GM12878 (cell line): ENCODE measurements at regions not wholly inside any gene's neighbourhood (a gene's known extent, or its start where the extent isn't known, plus 50 kb on each side); places are given as distances from the start of the nearest gene placed in this dataset.

Source experiments
- ATAC-seq: fragments of 200-7000 bp; cut with Tn5 transposase; 3 replicates; pipeline ENCODE4 v1.9.1; 2020; ENCODE audit warnings: mild to moderate bottlenecking, moderate library complexity
- BruUV-seq: library from RNA; stranded (reverse); fragments of 400-500 nt; replicated peaks from 2 replicates; lab custom pipeline; 2021; lab: Mats Ljungman, UMichigan
- CTCF ChIA-PET: fragments of 300-600 bp; sonication (Branson Sonifier 250); formaldehyde crosslinking; extraction: SDS; loops from one replicate; lab custom pipeline; 2021; ENCODE audit warnings: inconsistent platforms; lab: Yijun Ruan, JAX
- POLR2A ChIA-PET: fragments of 350-600 bp; formaldehyde crosslinking; extraction: SDS; loops from one replicate; lab custom pipeline; 2021; ENCODE audit warnings: inconsistent platforms; lab: Charles Lee
- RAD21 ChIA-PET: fragments of 300-600 bp; sonication (Branson Sonifier 250); formaldehyde crosslinking; loops from one replicate; lab custom pipeline; 2023; ENCODE audit warnings: antibody characterized with exemption; ENCODE audit not compliant: unreplicated experiment; lab: Charles Lee
- SMC1A ChIA-PET: fragments of 300-600 bp; sonication (Branson Sonifier 250); formaldehyde crosslinking; loops from one replicate; lab custom pipeline; 2023; ENCODE audit not compliant: unreplicated experiment, uncharacterized antibody; lab: Charles Lee
- DNase-seq: peaks from one replicate; pipeline ENCODE4 v3.0.0-alpha.2; 2011; ENCODE audit warnings: low read depth, low spot score
- FAIRE-seq: peaks from 3 replicates; lab custom pipeline; 2011; peaks lifted over from hg19 to GRCh38; lab: Jason Lieb, UNC
- H2AFZ ChIP-seq: 2 replicates; pipeline ENCODE4 v1.6.0; 2011; ENCODE audit warnings: low read depth, low read length, control low read depth; ENCODE audit not compliant: control insufficient read depth
- H3K27ac ChIP-seq: 2 replicates; pipeline ENCODE4 v1.5.1; 2011; ENCODE audit warnings: control low read depth; ENCODE audit not compliant: control insufficient read depth, insufficient read depth
- H3K27me3 ChIP-seq, 2 experiments: replicated peaks in 1 of 2; 2 replicates each; pipeline versions ENCODE4 v1.6.0 to v1.6.1; 2011; ENCODE audit warnings: low read length in 1 of 2; ENCODE audit not compliant: control insufficient read depth in 2 of 2, insufficient read depth in 2 of 2
- H3K36me3 ChIP-seq, 2 experiments: 2 replicates each; pipeline ENCODE4 v1.5.1; 2011; ENCODE audit warnings: low read length in 1 of 2; ENCODE audit not compliant: control insufficient read depth in 2 of 2, insufficient read depth in 2 of 2
- H3K4me1 ChIP-seq: 2 replicates; pipeline ENCODE4 v1.6.1; 2011; ENCODE audit warnings: mild to moderate bottlenecking, low read length, moderate library complexity, mixed read lengths; ENCODE audit not compliant: control insufficient read depth, insufficient read depth
- H3K4me2 ChIP-seq: 2 replicates; pipeline ENCODE4 v1.6.0; 2011; ENCODE audit warnings: control low read depth; ENCODE audit not compliant: control insufficient read depth, insufficient read depth
- H3K4me3 ChIP-seq: fragments of 200-600 bp; sonication (generic); 2 replicates; pipeline ENCODE4 v1.5.1; 2016
- H3K79me2 ChIP-seq: 2 replicates; pipeline ENCODE4 v1.6.0; 2011; ENCODE audit warnings: low read length; ENCODE audit not compliant: control insufficient read depth, insufficient read depth
- H3K9ac ChIP-seq: 2 replicates; pipeline ENCODE4 v1.8.0; 2011; ENCODE audit warnings: low read length, control low read depth, mixed read lengths; ENCODE audit not compliant: control insufficient read depth, insufficient read depth
- H3K9me3 ChIP-seq: replicated peaks from 3 replicates; pipeline ENCODE4 v1.5.1; 2011; ENCODE audit warnings: mild to moderate bottlenecking, low read length; ENCODE audit not compliant: control insufficient read depth, insufficient read depth
- H4K20me1 ChIP-seq: 2 replicates; pipeline ENCODE4 v1.6.0; 2011; ENCODE audit not compliant: control insufficient read depth, insufficient read depth
- EP300 ChIP-seq, 2 experiments: fragments of 150-350 bp in 1 of 2; IDR thresholded peaks; 2 replicates each; pipeline ENCODE4 v1.6.1; 2011 to 2012; ENCODE audit warnings: low read depth in 2 of 2, low read length in 2 of 2, borderline replicate concordance in 1 of 2, improper control_type of control experiment in 1 of 2, inconsistent platforms in 1 of 2; ENCODE audit not compliant: control insufficient read depth in 1 of 2
- ESRRA ChIP-seq: IDR thresholded peaks from 2 replicates; pipeline ENCODE4 v1.6.1; 2012; ENCODE audit warnings: mild to moderate bottlenecking, low read length, improper control_type of control experiment
- FOS ChIP-seq: IDR thresholded peaks from 3 replicates; pipeline ENCODE4 v1.6.1; 2011; ENCODE audit warnings: borderline replicate concordance; ENCODE audit not compliant: insufficient read length; ENCODE audit errors: extremely low read depth
- KLF5 ChIP-seq: fragments of 450-650 bp; IDR thresholded peaks from 2 replicates; pipeline ENCODE4 v1.6.1; 2014; ENCODE audit warnings: mild to moderate bottlenecking; ENCODE audit not compliant: partially characterized antibody
- NR2C1 ChIP-seq: fragments of 450-650 bp; IDR thresholded peaks from 2 replicates; pipeline ENCODE4 v1.6.1; 2017; ENCODE audit warnings: antibody characterized with exemption, mild to moderate bottlenecking, moderate library complexity
- PBX3 ChIP-seq: IDR thresholded peaks from 2 replicates; pipeline ENCODE4 v1.6.1; 2011; ENCODE audit warnings: mild to moderate bottlenecking, low read depth, low read length, moderate library complexity; ENCODE audit not compliant: insufficient replicate concordance
- RB1 ChIP-seq: fragments of 450-650 bp; formaldehyde crosslinking; IDR thresholded peaks from 2 replicates; pipeline ENCODE4 v1.6.1; 2017; ENCODE audit warnings: mild to moderate bottlenecking, borderline replicate concordance
- RFX5 ChIP-seq: IDR thresholded peaks from 2 replicates; pipeline ENCODE4 v1.6.1; 2011; ENCODE audit warnings: low read depth, low read length, improper control_type of control experiment
- SMC3 ChIP-seq: IDR thresholded peaks from 2 replicates; pipeline ENCODE4 v1.6.1; 2011; ENCODE audit warnings: low read length, improper control_type of control experiment, borderline replicate concordance
- ZSCAN29 ChIP-seq: fragments of 450-650 bp; IDR thresholded peaks from 2 replicates; pipeline ENCODE4 v1.6.1; 2017; ENCODE audit warnings: mild to moderate bottlenecking, moderate library complexity
- WGBS: methylation state at CpG from one replicate; pipeline ENCODE4 v1.1.6; 2016; ENCODE audit warnings: low lambda C conversion rate; ENCODE audit not compliant: insufficient replicate concordance, insufficient coverage; ENCODE audit errors: missing lambda C conversion rate; 5-methylcytosine and 5-hydroxymethylcytosine counted together
- in situ Hi-C: fragments of 300-500 bp; cut with MboI; formaldehyde crosslinking; loops from 9 replicates; pipeline ENCODE4 v1.14.3; 2018; ENCODE audit warnings: mixed read lengths
- intact Hi-C: fragments of 100-400 bp; cut with micrococcal nuclease; formaldehyde crosslinking; loops from one replicate; pipeline ENCODE4 v1.14.2; 2022; ENCODE audit not compliant: unreplicated experiment
- TF ChIP-seq, protein P1 (sequence below), 3 experiments: IDR thresholded peaks in 2 of 3; conservative IDR thresholded peaks in 1 of 3; 2 replicates each; pipeline ENCODE4 v1.5.1; 2011; ENCODE audit warnings: low read depth in 3 of 3, low read length in 3 of 3, mild to moderate bottlenecking in 3 of 3, control low read depth in 2 of 3, moderate library complexity in 2 of 3, inconsistent platforms in 1 of 3, mixed read lengths in 1 of 3; ENCODE audit not compliant: control insufficient read depth in 2 of 3, insufficient read depth in 1 of 3; ENCODE audit errors: extremely low read depth in 1 of 3
- TF ChIP-seq, protein P2 (sequence below): fragments of 450-650 bp; IDR thresholded peaks from 2 replicates; pipeline ENCODE4 v1.6.1; 2017; ENCODE audit warnings: mild to moderate bottlenecking, low read depth, inconsistent platforms; ENCODE audit not compliant: poor library complexity, severe bottlenecking
- TF ChIP-seq, protein P3 (sequence below): fragments of 450-650 bp; formaldehyde crosslinking; IDR thresholded peaks from 2 replicates; pipeline ENCODE4 v1.5.0; 2022; ENCODE audit warnings: mild to moderate bottlenecking, missing genetic modification characterization
- TF ChIP-seq, protein P4 (sequence below): IDR thresholded peaks from 2 replicates; pipeline ENCODE4 v1.6.1; 2012; ENCODE audit warnings: low read length, inconsistent platforms

DNA sequence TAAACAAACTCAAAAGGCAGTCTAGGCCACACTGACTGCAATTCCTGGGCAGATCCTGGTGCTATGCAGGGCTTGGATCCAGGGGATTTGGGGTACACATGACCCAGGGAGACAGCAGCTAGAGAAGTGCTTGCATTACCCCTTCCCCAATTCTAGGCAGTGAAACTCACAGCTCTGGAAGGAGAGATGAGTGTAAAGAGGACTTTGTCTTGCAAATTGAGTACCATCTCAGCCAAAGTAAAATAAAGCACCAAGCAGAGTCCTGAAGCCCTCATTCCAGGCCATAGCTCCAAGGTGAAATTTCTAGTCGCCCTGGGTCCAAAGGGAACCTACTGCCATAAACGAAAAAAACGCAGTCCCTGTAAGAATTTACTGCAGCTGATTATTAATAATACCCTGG is 644.9 kb upstream of the FLRT2 start:
- intact Hi-C loops: no loop called here
- BruUV-seq: no TSS peak
- in situ Hi-C loops: no loop called here

More for the DNA sequence above, 644.9 kb upstream of the FLRT2 start:
- Histone ChIP-seq H3K9ac (no peak overlapping the region), H4K20me1 (no peaks in the 10 kb centered on the region), H3K4me3 (no peak overlapping the region), H2AFZ (no peak overlapping the region), H3K27ac (no peak overlapping the region), H3K36me3 (no peaks in the 10 kb centered on the region), H3K4me1 (no peaks in the 10 kb centered on the region), H3K9me3 (no peaks in the 10 kb centered on the region), H3K4me2 (no peak overlapping the region), H3K79me2 (no peaks in the 10 kb centered on the region), H3K27me3 (no peaks in the 10 kb centered on the region)
- ChIA-PET POLR2A (no interaction called here), SMC1A (no interaction called here), CTCF (no interaction called here), RAD21 (no interaction called here)
- DNase-seq (no peak), ATAC-seq (no peak), FAIRE-seq (no peak)
- TF ChIP-seq, protein P1, sequence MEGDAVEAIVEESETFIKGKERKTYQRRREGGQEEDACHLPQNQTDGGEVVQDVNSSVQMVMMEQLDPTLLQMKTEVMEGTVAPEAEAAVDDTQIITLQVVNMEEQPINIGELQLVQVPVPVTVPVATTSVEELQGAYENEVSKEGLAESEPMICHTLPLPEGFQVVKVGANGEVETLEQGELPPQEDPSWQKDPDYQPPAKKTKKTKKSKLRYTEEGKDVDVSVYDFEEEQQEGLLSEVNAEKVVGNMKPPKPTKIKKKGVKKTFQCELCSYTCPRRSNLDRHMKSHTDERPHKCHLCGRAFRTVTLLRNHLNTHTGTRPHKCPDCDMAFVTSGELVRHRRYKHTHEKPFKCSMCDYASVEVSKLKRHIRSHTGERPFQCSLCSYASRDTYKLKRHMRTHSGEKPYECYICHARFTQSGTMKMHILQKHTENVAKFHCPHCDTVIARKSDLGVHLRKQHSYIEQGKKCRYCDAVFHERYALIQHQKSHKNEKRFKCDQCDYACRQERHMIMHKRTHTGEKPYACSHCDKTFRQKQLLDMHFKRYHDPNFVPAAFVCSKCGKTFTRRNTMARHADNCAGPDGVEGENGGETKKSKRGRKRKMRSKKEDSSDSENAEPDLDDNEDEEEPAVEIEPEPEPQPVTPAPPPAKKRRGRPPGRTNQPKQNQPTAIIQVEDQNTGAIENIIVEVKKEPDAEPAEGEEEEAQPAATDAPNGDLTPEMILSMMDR (IDR thresholded peaks at IDR 0.05 in 2 of 3, conservative IDR thresholded peaks at IDR 0.05 in 1 of 3; ENCODE audit: control insufficient read depth in 2 of 3, extremely low read depth in 1 of 3, insufficient read depth in 1 of 3, low read depth in 3 of 3, low read length in 3 of 3): no peak
- TF ChIP-seq RB1 (no peak), RFX5 (no peak), EP300 (IDR thresholded peaks at IDR 0.05; ENCODE audit: borderline replicate concordance in 1 of 2, control insufficient read depth in 1 of 2, low read depth in 2 of 2, low read length in 2 of 2) (no peak), NR2C1 (no peak), KLF5 (no peak), SMC3 (no peak), FOS (no peak), ESRRA (no peak), PBX3 (no peak), ZSCAN29 (no peak)
- TF ChIP-seq, protein P2, sequence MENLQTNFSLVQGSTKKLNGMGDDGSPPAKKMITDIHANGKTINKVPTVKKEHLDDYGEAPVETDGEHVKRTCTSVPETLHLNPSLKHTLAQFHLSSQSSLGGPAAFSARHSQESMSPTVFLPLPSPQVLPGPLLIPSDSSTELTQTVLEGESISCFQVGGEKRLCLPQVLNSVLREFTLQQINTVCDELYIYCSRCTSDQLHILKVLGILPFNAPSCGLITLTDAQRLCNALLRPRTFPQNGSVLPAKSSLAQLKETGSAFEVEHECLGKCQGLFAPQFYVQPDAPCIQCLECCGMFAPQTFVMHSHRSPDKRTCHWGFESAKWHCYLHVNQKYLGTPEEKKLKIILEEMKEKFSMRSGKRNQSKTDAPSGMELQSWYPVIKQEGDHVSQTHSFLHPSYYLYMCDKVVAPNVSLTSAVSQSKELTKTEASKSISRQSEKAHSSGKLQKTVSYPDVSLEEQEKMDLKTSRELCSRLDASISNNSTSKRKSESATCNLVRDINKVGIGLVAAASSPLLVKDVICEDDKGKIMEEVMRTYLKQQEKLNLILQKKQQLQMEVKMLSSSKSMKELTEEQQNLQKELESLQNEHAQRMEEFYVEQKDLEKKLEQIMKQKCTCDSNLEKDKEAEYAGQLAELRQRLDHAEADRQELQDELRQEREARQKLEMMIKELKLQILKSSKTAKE: no peak
- TF ChIP-seq, protein P3, sequence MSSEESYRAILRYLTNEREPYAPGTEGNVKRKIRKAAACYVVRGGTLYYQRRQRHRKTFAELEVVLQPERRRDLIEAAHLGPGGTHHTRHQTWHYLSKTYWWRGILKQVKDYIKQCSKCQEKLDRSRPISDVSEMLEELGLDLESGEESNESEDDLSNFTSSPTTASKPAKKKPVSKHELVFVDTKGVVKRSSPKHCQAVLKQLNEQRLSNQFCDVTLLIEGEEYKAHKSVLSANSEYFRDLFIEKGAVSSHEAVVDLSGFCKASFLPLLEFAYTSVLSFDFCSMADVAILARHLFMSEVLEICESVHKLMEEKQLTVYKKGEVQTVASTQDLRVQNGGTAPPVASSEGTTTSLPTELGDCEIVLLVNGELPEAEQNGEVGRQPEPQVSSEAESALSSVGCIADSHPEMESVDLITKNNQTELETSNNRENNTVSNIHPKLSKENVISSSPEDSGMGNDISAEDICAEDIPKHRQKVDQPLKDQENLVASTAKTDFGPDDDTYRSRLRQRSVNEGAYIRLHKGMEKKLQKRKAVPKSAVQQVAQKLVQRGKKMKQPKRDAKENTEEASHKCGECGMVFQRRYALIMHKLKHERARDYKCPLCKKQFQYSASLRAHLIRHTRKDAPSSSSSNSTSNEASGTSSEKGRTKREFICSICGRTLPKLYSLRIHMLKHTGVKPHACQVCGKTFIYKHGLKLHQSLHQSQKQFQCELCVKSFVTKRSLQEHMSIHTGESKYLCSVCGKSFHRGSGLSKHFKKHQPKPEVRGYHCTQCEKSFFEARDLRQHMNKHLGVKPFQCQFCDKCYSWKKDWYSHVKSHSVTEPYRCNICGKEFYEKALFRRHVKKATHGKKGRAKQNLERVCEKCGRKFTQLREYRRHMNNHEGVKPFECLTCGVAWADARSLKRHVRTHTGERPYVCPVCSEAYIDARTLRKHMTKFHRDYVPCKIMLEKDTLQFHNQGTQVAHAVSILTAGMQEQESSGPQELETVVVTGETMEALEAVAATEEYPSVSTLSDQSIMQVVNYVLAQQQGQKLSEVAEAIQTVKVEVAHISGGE: no peak
- TF ChIP-seq, protein P4, sequence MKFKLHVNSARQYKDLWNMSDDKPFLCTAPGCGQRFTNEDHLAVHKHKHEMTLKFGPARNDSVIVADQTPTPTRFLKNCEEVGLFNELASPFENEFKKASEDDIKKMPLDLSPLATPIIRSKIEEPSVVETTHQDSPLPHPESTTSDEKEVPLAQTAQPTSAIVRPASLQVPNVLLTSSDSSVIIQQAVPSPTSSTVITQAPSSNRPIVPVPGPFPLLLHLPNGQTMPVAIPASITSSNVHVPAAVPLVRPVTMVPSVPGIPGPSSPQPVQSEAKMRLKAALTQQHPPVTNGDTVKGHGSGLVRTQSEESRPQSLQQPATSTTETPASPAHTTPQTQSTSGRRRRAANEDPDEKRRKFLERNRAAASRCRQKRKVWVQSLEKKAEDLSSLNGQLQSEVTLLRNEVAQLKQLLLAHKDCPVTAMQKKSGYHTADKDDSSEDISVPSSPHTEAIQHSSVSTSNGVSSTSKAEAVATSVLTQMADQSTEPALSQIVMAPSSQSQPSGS: no peak
- WGBS: 10% methylated on average over 3 of the region's 3 CpGs
